BJ (cell line): ENCODE measurements at regions not wholly inside any gene's neighbourhood (a gene's known extent, or its start where the extent isn't known, plus 50 kb on each side); places are given as distances from the start of the nearest gene placed in this dataset.
A peak's percentile ranks its signal among the peaks of the same experiment; 100 is the strongest.

Experiments used
- CTCF ChIA-PET: fragments of 350-600 bp; formaldehyde crosslinking; extraction: SDS; loops from one replicate; lab custom pipeline; 2021; ENCODE audit warnings: antibody characterized with exemption, inconsistent platforms; lab: Yijun Ruan, JAX
- POLR2A ChIA-PET: fragments of 300-600 bp; sonication (Branson Sonifier 250); formaldehyde crosslinking; extraction: SDS; loops from one replicate; lab custom pipeline; 2021; ENCODE audit warnings: antibody characterized with exemption; lab: Charles Lee
- DNase-seq: peaks from one replicate; pipeline ENCODE4 v3.0.0-alpha.2; 2011; ENCODE audit warnings: low read depth
- H3K27me3 ChIP-seq: 2 replicates; pipeline ENCODE4 v1.6.0; 2011; ENCODE audit warnings: low read length; ENCODE audit not compliant: control insufficient read depth, insufficient read depth
- H3K36me3 ChIP-seq: 2 replicates; pipeline ENCODE4 v1.5.1; 2011; ENCODE audit warnings: low read length; ENCODE audit not compliant: control insufficient read depth, insufficient read depth
- H3K4me3 ChIP-seq: 2 replicates; pipeline ENCODE4 v1.5.1; 2011; ENCODE audit warnings: low read depth, mild to moderate bottlenecking, control low read depth, low read length
- TF ChIP-seq, protein P1 (sequence below): IDR thresholded peaks from 2 replicates; pipeline ENCODE4 v1.5.1; 2011; ENCODE audit warnings: low read depth, mild to moderate bottlenecking, control low read depth, inconsistent platforms, low read length, moderate library complexity; ENCODE audit not compliant: insufficient read depth

- no peak overlapping the region for H3K4me3 ChIP-seq
- H3K36me3 ChIP-seq, result no peaks in the 10 kb centered on the region
- CTCF ChIA-PET, result no interaction called here
- TF ChIP-seq, protein P1, sequence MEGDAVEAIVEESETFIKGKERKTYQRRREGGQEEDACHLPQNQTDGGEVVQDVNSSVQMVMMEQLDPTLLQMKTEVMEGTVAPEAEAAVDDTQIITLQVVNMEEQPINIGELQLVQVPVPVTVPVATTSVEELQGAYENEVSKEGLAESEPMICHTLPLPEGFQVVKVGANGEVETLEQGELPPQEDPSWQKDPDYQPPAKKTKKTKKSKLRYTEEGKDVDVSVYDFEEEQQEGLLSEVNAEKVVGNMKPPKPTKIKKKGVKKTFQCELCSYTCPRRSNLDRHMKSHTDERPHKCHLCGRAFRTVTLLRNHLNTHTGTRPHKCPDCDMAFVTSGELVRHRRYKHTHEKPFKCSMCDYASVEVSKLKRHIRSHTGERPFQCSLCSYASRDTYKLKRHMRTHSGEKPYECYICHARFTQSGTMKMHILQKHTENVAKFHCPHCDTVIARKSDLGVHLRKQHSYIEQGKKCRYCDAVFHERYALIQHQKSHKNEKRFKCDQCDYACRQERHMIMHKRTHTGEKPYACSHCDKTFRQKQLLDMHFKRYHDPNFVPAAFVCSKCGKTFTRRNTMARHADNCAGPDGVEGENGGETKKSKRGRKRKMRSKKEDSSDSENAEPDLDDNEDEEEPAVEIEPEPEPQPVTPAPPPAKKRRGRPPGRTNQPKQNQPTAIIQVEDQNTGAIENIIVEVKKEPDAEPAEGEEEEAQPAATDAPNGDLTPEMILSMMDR, result no peak
- no peak for DNase-seq
- no peaks in the 10 kb centered on the region for H3K27me3 ChIP-seq
- POLR2A ChIA-PET, result no interaction called here
These were observed 505.1 kb downstream of the FOXG1 start for GRCh38 chr14:29271669-29272068.

DNA sequence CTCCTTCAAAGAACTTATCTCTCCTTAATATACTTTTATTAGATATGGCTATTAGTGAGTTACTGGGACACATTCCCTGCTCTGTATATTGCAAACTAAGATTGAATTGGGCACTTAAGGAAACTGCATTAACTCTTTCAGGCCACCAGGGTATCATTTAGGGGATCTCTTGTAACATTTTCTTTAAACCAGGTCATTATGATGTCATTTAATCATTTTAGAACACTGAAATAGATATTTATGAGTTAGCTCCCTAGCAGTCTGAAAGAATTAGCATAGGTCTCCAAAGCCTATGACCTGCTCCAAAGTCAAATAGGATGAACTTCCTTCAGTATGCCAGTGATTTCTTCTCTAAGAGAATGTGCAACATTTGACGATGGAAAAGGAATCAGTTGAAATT, 506.9 kb downstream of the FOXG1 start:
- Histone ChIP-seq H3K27me3 (no peaks in the 10 kb centered on the region), H3K4me3 (no peak overlapping the region), H3K36me3 (no peaks in the 10 kb centered on the region)
- ChIA-PET POLR2A (interaction anchor here (0.6 kb wide), 1 partner anchor 16 kb away, joined by 4 read pairs; no protein-coding TSS in a partner anchor), CTCF (no interaction called here)
- no peak for DNase-seq
- TF ChIP-seq, protein P1, result no peak

- Histone ChIP-seq H3K36me3 (no peaks in the 10 kb centered on the region), H3K4me3 (no peak overlapping the region), H3K27me3 (no peaks in the 10 kb centered on the region)
- ChIA-PET CTCF (no interaction called here), POLR2A (no interaction called here)
- TF ChIP-seq, protein P1, result no peak
- DNase-seq, result no peak
These were observed 508.5 kb downstream of the FOXG1 start for GRCh38 chr14:29274890-29275596.

GRCh38 chr14:29278301-29279263, 512.0 kb downstream of the FOXG1 start:
- Histone ChIP-seq H3K4me3 (no peak overlapping the region), H3K36me3 (no peaks in the 10 kb centered on the region), H3K27me3 (no peaks in the 10 kb centered on the region)
- POLR2A ChIA-PET, result no interaction called here
- CTCF ChIA-PET, result no interaction called here
- TF ChIP-seq, protein P1, result no peak
- DNase-seq, result no peak

DNA sequence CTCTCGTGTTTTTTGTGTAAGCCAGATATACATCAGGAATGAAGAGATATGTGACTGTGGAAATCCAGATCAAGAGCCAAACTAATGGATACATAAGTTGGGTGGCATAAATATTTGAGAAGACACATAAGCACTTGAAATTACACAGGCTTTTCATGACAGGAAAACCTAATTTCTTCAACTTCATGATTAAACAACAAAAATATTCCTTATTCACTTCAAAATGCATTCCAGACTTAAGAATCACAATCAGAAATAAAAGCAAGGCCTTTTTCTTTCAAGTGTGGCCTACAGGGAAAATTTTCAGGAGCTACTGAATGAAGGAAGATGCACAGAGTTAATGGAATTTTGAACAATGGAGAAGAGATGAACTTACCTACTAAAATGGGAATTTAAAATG, 515.6 kb downstream of the FOXG1 start:
- CTCF ChIA-PET, result interaction anchor here (0.6 kb wide), 1 partner anchor 272 kb away, joined by 3 read pairs; no protein-coding TSS in a partner anchor
- POLR2A ChIA-PET, result no interaction called here
- TF ChIP-seq, protein P1, result no peak
- peak; percentile 25 for DNase-seq
- Histone ChIP-seq H3K27me3 (no peaks in the 10 kb centered on the region), H3K36me3 (no peaks in the 10 kb centered on the region), H3K4me3 (no peak overlapping the region)
